ENCODE measurements at regions not wholly inside any gene's neighbourhood (a gene's known extent, or its start where the extent isn't known, plus 50 kb on each side); places are given as distances from the start of the nearest gene placed in this dataset.
A peak's percentile ranks its signal among the peaks of the same experiment; 100 is the strongest.

DNA sequence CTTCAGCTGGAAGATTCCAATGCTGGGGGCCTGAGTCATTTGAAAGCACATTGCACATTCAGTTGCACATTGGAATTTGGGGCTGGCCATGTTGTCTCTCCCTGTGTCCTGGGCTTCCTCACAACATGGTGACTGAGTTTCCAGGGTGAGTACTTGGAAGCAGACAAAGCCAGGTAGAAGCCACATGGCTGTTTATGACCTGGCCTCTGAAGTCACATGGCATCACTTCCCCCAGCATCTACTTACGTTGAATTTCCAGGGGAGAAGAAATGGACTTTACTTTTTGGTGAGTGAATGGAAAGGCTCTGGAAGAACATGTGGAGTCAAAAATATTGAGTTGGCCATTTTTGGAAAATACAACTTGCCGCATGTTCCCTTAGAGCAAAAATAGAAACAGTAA is 155.5 kb downstream of the LINC00237 start:
- in situ Hi-C loops (cut with HindIII; ENCODE audit: low pct_unique_long_range_greater_than_20kb, low sequenced_read_pairs) = no loop called here
- DNase-seq (ENCODE audit: low read depth in 1 of 2, low spot score in 1 of 2) = no peak
- TF ChIP-seq JUND (IDR thresholded peaks at IDR 0.05; ENCODE audit: low read depth) = no peak

GRCh38 chr20:20946122-20946759 is 159.9 kb downstream of the LINC00237 start:
- no peak for TF ChIP-seq JUND (IDR thresholded peaks at IDR 0.05; ENCODE audit: low read depth)
- DNase-seq (ENCODE audit: low read depth in 1 of 2, low spot score in 1 of 2) = no peak
- in situ Hi-C loops (cut with HindIII; ENCODE audit: low pct_unique_long_range_greater_than_20kb, low sequenced_read_pairs) = no loop called here

GRCh38 chr20:20941468-20941889 is 164.7 kb downstream of the LINC00237 start:
- in situ Hi-C loops (cut with HindIII; ENCODE audit: low pct_unique_long_range_greater_than_20kb, low sequenced_read_pairs) = no loop called here
- no peak for DNase-seq (ENCODE audit: low read depth in 1 of 2, low spot score in 1 of 2)
- TF ChIP-seq JUND (IDR thresholded peaks at IDR 0.05; ENCODE audit: low read depth) = no peak

- DNase-seq (ENCODE audit: low read depth in 1 of 2, low spot score in 1 of 2) = no peak
- TF ChIP-seq JUND (IDR thresholded peaks at IDR 0.05; ENCODE audit: low read depth) = no peak
- in situ Hi-C loops (cut with HindIII; ENCODE audit: low pct_unique_long_range_greater_than_20kb, low sequenced_read_pairs) = no loop called here
These were observed 167.2 kb downstream of the LINC00237 start for GRCh38 chr20:20939006-20939405.

- TF ChIP-seq JUND (IDR thresholded peaks at IDR 0.05; ENCODE audit: low read depth) = no peak
- in situ Hi-C loops (cut with HindIII; ENCODE audit: low pct_unique_long_range_greater_than_20kb, low sequenced_read_pairs) = no loop called here
- DNase-seq (ENCODE audit: low read depth in 1 of 2, low spot score in 1 of 2) = no peak
These were observed 167.6 kb downstream of the LINC00237 start for GRCh38 chr20:20938599-20938998.

DNA sequence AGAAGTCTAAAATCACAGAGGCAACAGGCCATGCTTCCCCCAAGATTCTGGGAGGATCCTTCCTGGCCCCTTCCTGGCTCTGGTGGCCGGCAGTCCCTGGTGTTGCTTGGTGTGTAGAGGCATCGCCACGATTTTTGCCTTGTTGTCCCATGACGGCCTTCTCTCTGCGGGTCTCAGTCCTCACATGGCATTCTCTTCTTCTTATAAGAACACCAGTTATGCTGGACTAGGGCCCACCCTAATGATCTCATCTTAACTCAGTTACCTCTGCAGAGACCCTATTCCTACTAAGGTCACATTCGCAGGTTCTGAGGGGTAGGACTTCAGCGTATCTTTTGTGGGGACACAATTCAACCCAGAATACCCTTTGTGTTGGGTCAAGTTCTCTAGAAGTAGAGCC is 168.0 kb downstream of the LINC00237 start:
- DNase-seq (ENCODE audit: low read depth in 1 of 2, low spot score in 1 of 2) = no peak
- in situ Hi-C loops (cut with HindIII; ENCODE audit: low pct_unique_long_range_greater_than_20kb, low sequenced_read_pairs) = no loop called here
- no peak for TF ChIP-seq JUND (IDR thresholded peaks at IDR 0.05; ENCODE audit: low read depth)

DNA sequence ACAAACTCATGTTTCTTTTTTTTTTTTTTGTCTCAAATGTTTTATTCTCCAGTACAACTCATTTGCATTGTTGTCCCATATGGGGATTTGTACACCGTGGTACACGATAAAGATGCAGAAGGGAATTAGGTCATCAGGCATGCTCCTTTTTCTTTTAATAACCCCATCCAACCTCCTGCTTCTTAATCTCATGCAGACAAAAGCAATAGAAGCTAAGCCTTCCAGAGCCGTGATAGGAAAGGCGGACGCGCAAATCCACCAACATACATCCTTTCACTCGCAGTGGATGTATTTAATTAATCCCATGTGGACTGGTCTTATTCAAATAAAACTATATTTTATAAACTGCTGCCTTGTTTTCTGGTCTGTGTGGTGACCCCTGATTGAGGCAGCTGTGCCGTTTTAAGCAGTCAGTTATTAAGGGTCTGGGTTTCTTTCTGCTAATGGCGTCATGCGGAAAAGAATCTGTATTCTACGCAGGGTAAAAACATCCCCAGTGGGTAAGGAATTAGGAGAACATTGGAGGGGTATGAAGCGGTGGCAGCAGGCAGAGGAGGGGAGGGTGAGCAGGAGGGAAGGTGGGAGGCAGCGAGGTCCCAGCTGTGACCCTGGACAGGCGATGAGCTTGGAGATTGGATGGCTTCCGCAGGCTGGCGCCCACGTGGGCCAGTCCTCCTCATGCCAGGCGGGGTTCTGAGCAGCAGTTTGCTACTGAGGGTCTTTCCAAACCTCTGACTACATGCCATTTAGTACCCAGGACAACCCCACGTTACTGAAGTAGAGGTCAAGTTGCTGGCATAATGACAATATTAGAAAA is 172.8 kb downstream of the LINC00237 start:
- in situ Hi-C loops (cut with HindIII; ENCODE audit: low pct_unique_long_range_greater_than_20kb, low sequenced_read_pairs) = no loop called here
- no peak for TF ChIP-seq JUND (IDR thresholded peaks at IDR 0.05; ENCODE audit: low read depth)
- no peak for DNase-seq (ENCODE audit: low read depth in 1 of 2, low spot score in 1 of 2)

DNA sequence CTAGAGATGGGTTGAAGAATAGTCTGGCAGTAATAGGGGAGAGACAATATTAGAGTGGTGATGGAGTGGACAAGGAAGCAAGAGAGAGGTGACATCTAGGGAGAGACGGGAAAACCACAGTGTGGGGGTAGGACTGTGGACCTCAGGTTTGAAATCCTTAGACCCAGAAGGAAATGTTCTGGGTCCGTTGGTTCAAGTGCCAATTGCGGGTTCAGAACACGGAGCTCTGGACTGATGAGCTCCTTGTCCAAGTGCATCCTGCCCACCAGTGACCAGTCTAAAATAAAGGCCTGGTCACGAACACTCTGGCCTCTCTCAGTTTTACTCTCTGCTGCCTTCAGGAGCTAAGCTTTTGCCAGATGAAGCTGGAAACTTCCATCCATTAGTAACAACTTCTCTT is 174.0 kb downstream of the LINC00237 start:
- no peak for DNase-seq (ENCODE audit: low read depth in 1 of 2, low spot score in 1 of 2)
- no peak for TF ChIP-seq JUND (IDR thresholded peaks at IDR 0.05; ENCODE audit: low read depth)
- in situ Hi-C loops (cut with HindIII; ENCODE audit: low pct_unique_long_range_greater_than_20kb, low sequenced_read_pairs) = no loop called here

- no peak for DNase-seq (ENCODE audit: low read depth in 1 of 2, low spot score in 1 of 2)
- TF ChIP-seq JUND (IDR thresholded peaks at IDR 0.05; ENCODE audit: low read depth) = no peak
- in situ Hi-C loops (cut with HindIII; ENCODE audit: low pct_unique_long_range_greater_than_20kb, low sequenced_read_pairs) = no loop called here
These were observed 174.5 kb downstream of the LINC00237 start for GRCh38 chr20:20931632-20932031.

DNA sequence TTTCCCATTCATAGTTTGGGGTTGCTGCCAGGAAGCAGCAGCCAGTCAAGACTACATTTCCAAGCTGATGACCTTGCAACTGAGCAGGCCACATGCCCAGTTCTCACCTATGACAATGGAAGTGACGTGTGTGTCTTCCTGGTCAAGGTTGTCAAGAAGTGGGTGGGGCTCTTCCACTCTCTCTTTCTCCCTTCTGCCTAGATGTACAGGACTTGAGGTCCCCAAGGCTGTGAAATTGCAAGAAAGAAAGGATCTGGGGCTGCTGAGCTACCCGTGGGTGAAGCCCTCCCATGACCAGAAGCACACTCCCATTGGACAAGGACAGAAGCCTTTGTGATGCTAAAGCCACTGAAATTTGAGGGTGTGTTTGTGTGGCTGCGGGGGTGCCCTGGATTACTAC is 175.1 kb downstream of the LINC00237 start:
- in situ Hi-C loops (cut with HindIII; ENCODE audit: low pct_unique_long_range_greater_than_20kb, low sequenced_read_pairs) = no loop called here
- no peak for DNase-seq (ENCODE audit: low read depth in 1 of 2, low spot score in 1 of 2)
- no peak for TF ChIP-seq JUND (IDR thresholded peaks at IDR 0.05; ENCODE audit: low read depth)

GRCh38 chr20:20930500-20930899 is 175.7 kb downstream of the LINC00237 start:
- no peak for TF ChIP-seq JUND (IDR thresholded peaks at IDR 0.05; ENCODE audit: low read depth)
- in situ Hi-C loops (cut with HindIII; ENCODE audit: low pct_unique_long_range_greater_than_20kb, low sequenced_read_pairs) = no loop called here
- no peak for DNase-seq (ENCODE audit: low read depth in 1 of 2, low spot score in 1 of 2)

- in situ Hi-C loops (cut with HindIII; ENCODE audit: low pct_unique_long_range_greater_than_20kb, low sequenced_read_pairs) = no loop called here
- TF ChIP-seq JUND (IDR thresholded peaks at IDR 0.05; ENCODE audit: low read depth) = no peak
- DNase-seq (ENCODE audit: low read depth in 1 of 2, low spot score in 1 of 2) = no peak
These were observed 176.8 kb downstream of the LINC00237 start for GRCh38 chr20:20929341-20929740.

DNA sequence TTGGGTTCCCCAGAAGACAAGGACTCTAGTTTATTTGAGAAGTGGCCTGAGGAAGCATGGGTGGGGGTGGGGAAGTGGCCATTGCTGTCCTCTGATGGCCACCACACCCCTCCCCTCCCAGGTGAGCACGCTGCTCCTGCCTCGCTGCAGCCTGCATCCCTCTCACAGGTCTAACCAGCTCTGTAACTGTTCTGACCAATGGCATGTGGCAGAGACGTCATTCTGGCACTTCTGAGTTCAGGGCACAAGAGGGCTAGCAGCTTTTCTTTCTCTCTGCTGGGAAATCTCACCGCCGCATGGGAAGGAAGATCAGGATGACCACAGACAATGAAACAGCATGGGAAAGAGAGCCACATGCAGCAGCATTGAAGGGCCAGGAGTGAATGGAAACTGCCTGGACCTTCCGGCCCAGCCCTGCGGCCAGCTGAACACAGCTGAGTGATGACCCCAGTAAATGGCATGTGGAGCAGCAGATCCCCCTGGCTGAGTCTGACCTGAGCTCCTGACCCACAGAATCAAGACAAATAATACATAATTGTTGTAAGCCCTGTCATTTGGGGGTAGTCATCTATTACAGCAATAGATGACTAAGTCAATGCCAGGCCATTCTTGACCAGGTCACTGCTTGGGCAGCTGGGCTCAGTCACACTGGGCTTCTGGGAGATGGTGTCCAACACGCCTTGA is 179.8 kb downstream of the LINC00237 start:
- in situ Hi-C loops (cut with HindIII; ENCODE audit: low pct_unique_long_range_greater_than_20kb, low sequenced_read_pairs) = no loop called here
- no peak for TF ChIP-seq JUND (IDR thresholded peaks at IDR 0.05; ENCODE audit: low read depth)
- peak; percentile 13 to 68 for DNase-seq (ENCODE audit: low read depth in 1 of 2, low spot score in 1 of 2)

Data from T47D (cell line).